ENCODE measurements at regions not wholly inside any gene's neighbourhood (a gene's known extent, or its start where the extent isn't known, plus 50 kb on each side); places are given as distances from the start of the nearest gene placed in this dataset.
"Not testable (repeated sequence)": the region's sequence is repeated elsewhere in the genome, so short reads cannot be mapped to it uniquely, and the experiment has no call there.

- H3K4me1 Mint-ChIP-seq (ENCODE audit: low read depth); H3K27ac Mint-ChIP-seq; ATAC-seq (replicated peaks in 1 of 2); H3K27me3 Mint-ChIP-seq (ENCODE audit: low read depth); DNase-seq; H3K4me3 Mint-ChIP-seq; H3K9me3 Mint-ChIP-seq; H3K36me3 Mint-ChIP-seq (ENCODE audit: insufficient read depth in 2 of 2): not testable (repeated sequence)
These were observed 69.0 kb upstream of the FCGR1A start for GRCh38 chr1:149713513-149713912.

- not testable (repeated sequence) for ATAC-seq (replicated peaks in 1 of 2); H3K36me3 Mint-ChIP-seq (ENCODE audit: insufficient read depth in 2 of 2); H3K4me3 Mint-ChIP-seq; H3K27ac Mint-ChIP-seq; DNase-seq; H3K9me3 Mint-ChIP-seq; H3K27me3 Mint-ChIP-seq (ENCODE audit: low read depth); H3K4me1 Mint-ChIP-seq (ENCODE audit: low read depth)
These were observed 68.5 kb upstream of the FCGR1A start for GRCh38 chr1:149713952-149714351.

- not testable (repeated sequence) for H3K27ac Mint-ChIP-seq; H3K9me3 Mint-ChIP-seq; H3K36me3 Mint-ChIP-seq (ENCODE audit: insufficient read depth in 2 of 2); H3K27me3 Mint-ChIP-seq (ENCODE audit: low read depth); H3K4me3 Mint-ChIP-seq; DNase-seq; ATAC-seq (replicated peaks in 1 of 2); H3K4me1 Mint-ChIP-seq (ENCODE audit: low read depth)
These were observed 57.7 kb upstream of the FCGR1A start for GRCh38 chr1:149724618-149725302.

GRCh38 chr1:149726688-149727087 lies 55.8 kb upstream of the FCGR1A start:
- H3K9me3 Mint-ChIP-seq; H3K4me1 Mint-ChIP-seq (ENCODE audit: low read depth); H3K4me3 Mint-ChIP-seq; ATAC-seq (replicated peaks in 1 of 2); H3K36me3 Mint-ChIP-seq (ENCODE audit: insufficient read depth in 2 of 2); H3K27me3 Mint-ChIP-seq (ENCODE audit: low read depth); H3K27ac Mint-ChIP-seq; DNase-seq: not testable (repeated sequence)

- not testable (repeated sequence) for ATAC-seq (replicated peaks in 1 of 2); H3K9me3 Mint-ChIP-seq; H3K27me3 Mint-ChIP-seq (ENCODE audit: low read depth); H3K4me1 Mint-ChIP-seq (ENCODE audit: low read depth); H3K36me3 Mint-ChIP-seq (ENCODE audit: insufficient read depth in 2 of 2); H3K27ac Mint-ChIP-seq; H3K4me3 Mint-ChIP-seq; DNase-seq
These were observed 53.9 kb upstream of the FCGR1A start for GRCh38 chr1:149728598-149728997.

All from activated T-cell treated with anti-CD3 and anti-CD28 coated beads, Interleukin-2, amount 50 U/mL, for 72 hours (primary cell).